GM12878 (cell line): ENCODE measurements at regions not wholly inside any gene's neighbourhood (a gene's known extent, or its start where the extent isn't known, plus 50 kb on each side); places are given as distances from the start of the nearest gene placed in this dataset.

ENCODE experiments used
- ATAC-seq: fragments of 200-7000 bp; cut with Tn5 transposase; 3 replicates; pipeline ENCODE4 v1.9.1; 2020; ENCODE audit warnings: mild to moderate bottlenecking, moderate library complexity
- BruUV-seq: library from RNA; stranded (reverse); fragments of 400-500 nt; replicated peaks from 2 replicates; lab custom pipeline; 2021; lab: Mats Ljungman, UMichigan
- CTCF ChIA-PET: fragments of 300-600 bp; sonication (Branson Sonifier 250); formaldehyde crosslinking; extraction: SDS; loops from one replicate; lab custom pipeline; 2021; ENCODE audit warnings: inconsistent platforms; lab: Yijun Ruan, JAX
- POLR2A ChIA-PET: fragments of 350-600 bp; formaldehyde crosslinking; extraction: SDS; loops from one replicate; lab custom pipeline; 2021; ENCODE audit warnings: inconsistent platforms; lab: Charles Lee
- RAD21 ChIA-PET: fragments of 300-600 bp; sonication (Branson Sonifier 250); formaldehyde crosslinking; loops from one replicate; lab custom pipeline; 2023; ENCODE audit warnings: antibody characterized with exemption; ENCODE audit not compliant: unreplicated experiment; lab: Charles Lee
- SMC1A ChIA-PET: fragments of 300-600 bp; sonication (Branson Sonifier 250); formaldehyde crosslinking; loops from one replicate; lab custom pipeline; 2023; ENCODE audit not compliant: unreplicated experiment, uncharacterized antibody; lab: Charles Lee
- DNase-seq: peaks from one replicate; pipeline ENCODE4 v3.0.0-alpha.2; 2011; ENCODE audit warnings: low read depth, low spot score
- FAIRE-seq: peaks from 3 replicates; lab custom pipeline; 2011; peaks lifted over from hg19 to GRCh38; lab: Jason Lieb, UNC
- H2AFZ ChIP-seq: 2 replicates; pipeline ENCODE4 v1.6.0; 2011; ENCODE audit warnings: low read depth, low read length, control low read depth; ENCODE audit not compliant: control insufficient read depth
- H3K27ac ChIP-seq: 2 replicates; pipeline ENCODE4 v1.5.1; 2011; ENCODE audit warnings: control low read depth; ENCODE audit not compliant: control insufficient read depth, insufficient read depth
- H3K27me3 ChIP-seq, 2 experiments: replicated peaks in 1 of 2; 2 replicates each; pipeline versions ENCODE4 v1.6.0 to v1.6.1; 2011; ENCODE audit warnings: low read length in 1 of 2; ENCODE audit not compliant: control insufficient read depth in 2 of 2, insufficient read depth in 2 of 2
- H3K36me3 ChIP-seq, 2 experiments: 2 replicates each; pipeline ENCODE4 v1.5.1; 2011; ENCODE audit warnings: low read length in 1 of 2; ENCODE audit not compliant: control insufficient read depth in 2 of 2, insufficient read depth in 2 of 2
- H3K4me1 ChIP-seq: 2 replicates; pipeline ENCODE4 v1.6.1; 2011; ENCODE audit warnings: mild to moderate bottlenecking, low read length, moderate library complexity, mixed read lengths; ENCODE audit not compliant: control insufficient read depth, insufficient read depth
- H3K4me2 ChIP-seq: 2 replicates; pipeline ENCODE4 v1.6.0; 2011; ENCODE audit warnings: control low read depth; ENCODE audit not compliant: control insufficient read depth, insufficient read depth
- H3K4me3 ChIP-seq: fragments of 200-600 bp; sonication (generic); 2 replicates; pipeline ENCODE4 v1.5.1; 2016
- H3K79me2 ChIP-seq: 2 replicates; pipeline ENCODE4 v1.6.0; 2011; ENCODE audit warnings: low read length; ENCODE audit not compliant: control insufficient read depth, insufficient read depth
- H3K9ac ChIP-seq: 2 replicates; pipeline ENCODE4 v1.8.0; 2011; ENCODE audit warnings: low read length, control low read depth, mixed read lengths; ENCODE audit not compliant: control insufficient read depth, insufficient read depth
- H3K9me3 ChIP-seq: replicated peaks from 3 replicates; pipeline ENCODE4 v1.5.1; 2011; ENCODE audit warnings: mild to moderate bottlenecking, low read length; ENCODE audit not compliant: control insufficient read depth, insufficient read depth
- H4K20me1 ChIP-seq: 2 replicates; pipeline ENCODE4 v1.6.0; 2011; ENCODE audit not compliant: control insufficient read depth, insufficient read depth
- ATF2 ChIP-seq: IDR thresholded peaks from 2 replicates; pipeline ENCODE4 v1.6.1; 2012; ENCODE audit warnings: low read length, inconsistent platforms
- BACH1 ChIP-seq: fragments of 450-650 bp; IDR thresholded peaks from 2 replicates; pipeline ENCODE4 v1.6.1; 2017; ENCODE audit warnings: mild to moderate bottlenecking, borderline replicate concordance
- E2F8 ChIP-seq: fragments of 450-650 bp; IDR thresholded peaks from 2 replicates; pipeline ENCODE4 v1.6.1; 2018; ENCODE audit warnings: mild to moderate bottlenecking, low read depth, moderate library complexity; ENCODE audit not compliant: partially characterized antibody
- KDM1A ChIP-seq: fragments of 200-600 bp; sonication (generic); IDR thresholded peaks from 2 replicates; pipeline ENCODE4 v1.6.1; 2016; ENCODE audit warnings: borderline replicate concordance
- MEF2A ChIP-seq: IDR thresholded peaks from 2 replicates; pipeline ENCODE4 v1.6.1; 2011; ENCODE audit warnings: low read depth, mild to moderate bottlenecking, low read length, moderate library complexity; ENCODE audit not compliant: insufficient read depth
- MYC ChIP-seq: IDR thresholded peaks from 2 replicates; pipeline ENCODE4 v1.6.1; 2011; ENCODE audit warnings: mild to moderate bottlenecking, low read length, moderate library complexity, inconsistent platforms; ENCODE audit not compliant: insufficient read depth, insufficient replicate concordance, insufficient read length, severe bottlenecking
- PML ChIP-seq: IDR thresholded peaks from 2 replicates; pipeline ENCODE4 v1.6.1; 2012; ENCODE audit warnings: low read length, inconsistent platforms
- POLR2AphosphoS2 ChIP-seq: IDR thresholded peaks from 2 replicates; pipeline ENCODE4 v1.6.1; 2011; ENCODE audit warnings: low read depth, mild to moderate bottlenecking, low read length, improper control_type of control experiment, moderate library complexity
- RAD51 ChIP-seq: fragments of 450-650 bp; IDR thresholded peaks from 2 replicates; pipeline ENCODE4 v1.6.1; 2016; ENCODE audit warnings: moderate library complexity, mild to moderate bottlenecking, inconsistent platforms
- RFX5 ChIP-seq: IDR thresholded peaks from 2 replicates; pipeline ENCODE4 v1.6.1; 2011; ENCODE audit warnings: low read depth, low read length, improper control_type of control experiment
- SMARCA5 ChIP-seq: fragments of 450-650 bp; IDR thresholded peaks from 2 replicates; pipeline ENCODE4 v1.6.1; 2017; ENCODE audit warnings: mild to moderate bottlenecking
- SMC3 ChIP-seq: IDR thresholded peaks from 2 replicates; pipeline ENCODE4 v1.6.1; 2011; ENCODE audit warnings: low read length, improper control_type of control experiment, borderline replicate concordance
- SRF ChIP-seq, 2 experiments: IDR thresholded peaks; 2 replicates each; pipeline ENCODE4 v1.6.1; 2011; ENCODE audit warnings: low read depth in 2 of 2, low read length in 2 of 2, mild to moderate bottlenecking in 1 of 2, moderate library complexity in 1 of 2
- STAT1 ChIP-seq: fragments of 450-650 bp; conservative IDR thresholded peaks from 2 replicates; pipeline ENCODE4 v1.6.1; 2014; ENCODE audit warnings: antibody characterized with exemption, mild to moderate bottlenecking
- SUZ12 ChIP-seq: fragments of 200-600 bp; sonication (generic); IDR thresholded peaks from one replicate; pipeline ENCODE4 v1.6.1; 2018; ENCODE audit warnings: antibody characterized with exemption, mild to moderate bottlenecking; ENCODE audit not compliant: unreplicated experiment
- USF1 ChIP-seq: IDR thresholded peaks from 2 replicates; pipeline ENCODE4 v1.6.1; 2011; ENCODE audit warnings: borderline replicate concordance, low read depth, mild to moderate bottlenecking, moderate library complexity, mixed read lengths, low read length; ENCODE audit not compliant: insufficient read depth; ENCODE audit errors: extremely low read length
- USF2 ChIP-seq: IDR thresholded peaks from 2 replicates; pipeline ENCODE4 v1.6.1; 2011; ENCODE audit warnings: low read depth, low read length, improper control_type of control experiment, borderline replicate concordance
- ZZZ3 ChIP-seq: IDR thresholded peaks from 2 replicates; pipeline ENCODE4 v1.6.1; 2011; ENCODE audit warnings: low read depth; ENCODE audit not compliant: control insufficient read depth, insufficient read length
- WGBS: methylation state at CpG from one replicate; pipeline ENCODE4 v1.1.6; 2016; ENCODE audit warnings: low lambda C conversion rate; ENCODE audit not compliant: insufficient replicate concordance, insufficient coverage; ENCODE audit errors: missing lambda C conversion rate; 5-methylcytosine and 5-hydroxymethylcytosine counted together
- in situ Hi-C: fragments of 300-500 bp; cut with MboI; formaldehyde crosslinking; loops from 9 replicates; pipeline ENCODE4 v1.14.3; 2018; ENCODE audit warnings: mixed read lengths
- intact Hi-C: fragments of 100-400 bp; cut with micrococcal nuclease; formaldehyde crosslinking; loops from one replicate; pipeline ENCODE4 v1.14.2; 2022; ENCODE audit not compliant: unreplicated experiment

- BruUV-seq: no TSS peak
- Histone ChIP-seq H3K4me3 (no peak overlapping the region), H3K36me3 (no peaks in the 10 kb centered on the region), H3K79me2 (no peaks in the 10 kb centered on the region), H3K4me2 (no peak overlapping the region), H4K20me1 (no peaks in the 10 kb centered on the region), H3K9me3 (no peaks in the 10 kb centered on the region), H2AFZ (no peak overlapping the region), H3K4me1 (no peaks in the 10 kb centered on the region), H3K9ac (no peak overlapping the region), H3K27me3 (no peaks in the 10 kb centered on the region; a peak in 1 of 4 replicates), H3K27ac (no peak overlapping the region)
- FAIRE-seq (no peak), ATAC-seq (no peak), DNase-seq (no peak)
- TF ChIP-seq RAD51 (no peak), SRF (IDR thresholded peaks at IDR 0.05; ENCODE audit: low read depth in 2 of 2, low read length in 2 of 2) (no peak), PML (no peak), STAT1 (no peak), SMC3 (no peak), SMARCA5 (no peak), RFX5 (no peak), KDM1A (no peak), USF2 (no peak), USF1 (no peak), ATF2 (no peak), MYC (no peak), SUZ12 (no peak), E2F8 (no peak), ZZZ3 (no peak), BACH1 (no peak), MEF2A (no peak), POLR2AphosphoS2 (no peak)
- intact Hi-C loops (no loop called here), in situ Hi-C loops (no loop called here)
- 10% methylated on average over 3 of the region's 3 CpGs for WGBS
- ChIA-PET SMC1A (interaction anchor here (1.5 kb wide), 1 partner anchor 89 kb away, joined by 4 read pairs; no protein-coding TSS in a partner anchor), CTCF (interaction anchor here (1.4 kb wide), 2 partner anchors 10 to 135 kb away, joined by 3 read pairs; no protein-coding TSS in a partner anchor), POLR2A (no interaction called here), RAD21 (no interaction called here)
Measured at GRCh38 chr13:77985866-77986636, 67.4 kb upstream of the EDNRB start.
